Pancreas (tissue), 10 donors: ENCODE measurements at regions not wholly inside any gene's neighbourhood (a gene's known extent, or its start where the extent isn't known, plus 50 kb on each side); places are given as distances from the start of the nearest gene placed in this dataset.

ENCODE experiments used
- ATAC-seq, 4 donors: fragments of 200-7000 bp; cut with Tn5 transposase; one replicate each; pipeline versions ENCODE4 v1.8.0 to v1.9.1; 2020; ENCODE audit warnings: mild to moderate bottlenecking in 4 of 4, moderate library complexity in 4 of 4
- DNase-seq, 6 donors: peaks; one replicate each; pipeline ENCODE4 v3.0.0-alpha.2; 2020
- FAIRE-seq: peaks from 2 replicates; lab custom pipeline; 2012; peaks lifted over from hg19 to GRCh38; lab: Jason Lieb, UNC
- H3K27ac ChIP-seq, 4 donors: fragments of 200-600 bp; sonication (generic); 1 replicate in 3 of 4; 2 replicates in 1 of 4; pipeline versions ENCODE4 v1.5.0 to v1.8.0; 2020
- H3K27me3 ChIP-seq, 4 donors: fragments of 200-600 bp; one replicate each; pipeline ENCODE4 v1.8.0; 2021
- H3K36me3 ChIP-seq, 3 donors: fragments of 200-600 bp; sonication (generic) in 1 of 3; one replicate each; pipeline versions ENCODE4 v1.5.0 to v1.8.0; 2020 to 2021
- H3K4me1 ChIP-seq, 3 donors: fragments of 200-600 bp; one replicate each; pipeline ENCODE4 v1.8.0; 2021
- H3K4me3 ChIP-seq, 4 donors: fragments of 200-600 bp; sonication (generic) in 2 of 4; one replicate each; pipeline versions ENCODE4 v1.5.0 to v1.8.0; 2020 to 2021
- H3K9me3 ChIP-seq, 4 donors: fragments of 200-600 bp; one replicate each; pipeline ENCODE4 v1.8.0; 2021
- WGBS, 2 donors: extraction: QIAGEN DNeasy Blood & Tissue Kit; methylation state at CpG; one replicate each; pipeline ENCODE4 v1.1.7; 2013; 5-methylcytosine and 5-hydroxymethylcytosine counted together
- intact Hi-C, 3 donors: fragments of 100-400 bp; cut with DNase I; formaldehyde crosslinking; loops; one replicate each; pipeline versions ENCODE4 v1.11.1 to v1.14.2; 2022
- TF ChIP-seq, protein P1 (sequence below), 4 donors: fragments of 200-600 bp; sonication (generic) in 3 of 4; IDR thresholded peaks; one replicate each; pipeline versions ENCODE4 v1.5.0 to v1.8.0; 2021; ENCODE audit warnings: antibody characterized with exemption in 4 of 4
- donor health status: healthy with polysubstance abuse.
- donor health status: DM: no; HTN: no; CAD: no; lungs with moderate emphysema.
- donor health status: DM: no; HTN: no; CAD: no.
- donor health status: control.
- donor health status: control.
- donor health status: Bipolar disorder and iron deficiency.
- donor health status: DM: yes; HTN: yes; CAD: no.
- donor health status: DM: no; HTN: no; CAD: no.
- donor health status: DM: no; HTN: no; CAD: no.
- donor health status: DM: yes; HTN: yes; CAD: no.

DNA sequence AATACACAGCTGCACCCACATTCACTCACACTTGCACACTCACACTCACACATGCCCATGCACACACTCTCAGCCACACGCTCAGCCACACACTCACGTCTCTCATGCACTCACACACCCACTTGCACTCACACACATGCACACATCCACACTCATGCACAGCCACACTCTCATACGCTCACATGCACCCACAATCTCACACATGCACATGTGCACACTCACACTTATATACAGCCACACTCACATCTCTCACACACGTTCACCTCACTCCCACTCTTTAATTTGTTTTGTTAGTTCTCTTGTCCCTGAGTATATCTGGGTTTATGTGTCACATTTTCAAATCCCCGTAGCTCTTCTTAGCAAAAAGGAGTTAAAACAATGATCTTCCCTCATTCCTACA is 114.9 kb downstream of the LRATD1 start:
- DNase-seq (no peak), FAIRE-seq (no peak), ATAC-seq (no peak)
- Histone ChIP-seq H3K27me3 (no peaks in the 10 kb centered on the region), H3K27ac (no peak overlapping the region), H3K36me3 (no peaks in the 10 kb centered on the region), H3K4me3 (no peak overlapping the region), H3K9me3 (no peaks in the 10 kb centered on the region), H3K4me1 (no peaks in the 10 kb centered on the region)
- 87 to 94% methylated on average over 5 of the region's 5 CpGs for WGBS, 2 donors
- TF ChIP-seq, protein P1, sequence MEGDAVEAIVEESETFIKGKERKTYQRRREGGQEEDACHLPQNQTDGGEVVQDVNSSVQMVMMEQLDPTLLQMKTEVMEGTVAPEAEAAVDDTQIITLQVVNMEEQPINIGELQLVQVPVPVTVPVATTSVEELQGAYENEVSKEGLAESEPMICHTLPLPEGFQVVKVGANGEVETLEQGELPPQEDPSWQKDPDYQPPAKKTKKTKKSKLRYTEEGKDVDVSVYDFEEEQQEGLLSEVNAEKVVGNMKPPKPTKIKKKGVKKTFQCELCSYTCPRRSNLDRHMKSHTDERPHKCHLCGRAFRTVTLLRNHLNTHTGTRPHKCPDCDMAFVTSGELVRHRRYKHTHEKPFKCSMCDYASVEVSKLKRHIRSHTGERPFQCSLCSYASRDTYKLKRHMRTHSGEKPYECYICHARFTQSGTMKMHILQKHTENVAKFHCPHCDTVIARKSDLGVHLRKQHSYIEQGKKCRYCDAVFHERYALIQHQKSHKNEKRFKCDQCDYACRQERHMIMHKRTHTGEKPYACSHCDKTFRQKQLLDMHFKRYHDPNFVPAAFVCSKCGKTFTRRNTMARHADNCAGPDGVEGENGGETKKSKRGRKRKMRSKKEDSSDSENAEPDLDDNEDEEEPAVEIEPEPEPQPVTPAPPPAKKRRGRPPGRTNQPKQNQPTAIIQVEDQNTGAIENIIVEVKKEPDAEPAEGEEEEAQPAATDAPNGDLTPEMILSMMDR (IDR thresholded peaks at IDR 0.05) = no peak
- intact Hi-C loops = no loop called here

DNA sequence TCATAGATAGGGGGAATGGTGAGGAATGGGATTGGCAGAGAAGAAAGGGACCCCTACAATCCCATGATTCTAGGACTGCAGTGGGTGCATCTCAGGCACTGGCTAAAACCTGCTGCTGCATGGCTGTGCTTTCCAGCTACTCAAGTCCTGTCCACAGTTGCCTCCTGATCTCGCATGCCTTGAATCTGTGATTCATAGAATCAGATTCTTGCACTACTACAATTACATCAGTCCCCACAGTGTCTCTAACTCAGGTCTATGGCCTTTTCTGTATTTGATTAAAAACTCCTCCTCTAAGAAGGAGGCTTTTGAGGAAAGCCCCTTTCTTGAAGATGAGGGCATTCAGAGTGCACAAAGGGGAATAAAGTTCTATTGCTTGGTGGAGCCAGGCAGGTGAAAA is 117.4 kb downstream of the LRATD1 start:
- intact Hi-C loops = no loop called here
- Histone ChIP-seq H3K27me3 (no peaks in the 10 kb centered on the region), H3K27ac (no peak overlapping the region), H3K36me3 (no peaks in the 10 kb centered on the region), H3K4me3 (no peak overlapping the region), H3K9me3 (no peaks in the 10 kb centered on the region), H3K4me1 (no peaks in the 10 kb centered on the region)
- ATAC-seq = no peak
- FAIRE-seq = no peak
- no peak for DNase-seq
- WGBS, 2 donors = 81 to 94% methylated on average over 1 of the region's 1 CpG
- TF ChIP-seq, protein P1 (IDR thresholded peaks at IDR 0.05) = no peak

DNA sequence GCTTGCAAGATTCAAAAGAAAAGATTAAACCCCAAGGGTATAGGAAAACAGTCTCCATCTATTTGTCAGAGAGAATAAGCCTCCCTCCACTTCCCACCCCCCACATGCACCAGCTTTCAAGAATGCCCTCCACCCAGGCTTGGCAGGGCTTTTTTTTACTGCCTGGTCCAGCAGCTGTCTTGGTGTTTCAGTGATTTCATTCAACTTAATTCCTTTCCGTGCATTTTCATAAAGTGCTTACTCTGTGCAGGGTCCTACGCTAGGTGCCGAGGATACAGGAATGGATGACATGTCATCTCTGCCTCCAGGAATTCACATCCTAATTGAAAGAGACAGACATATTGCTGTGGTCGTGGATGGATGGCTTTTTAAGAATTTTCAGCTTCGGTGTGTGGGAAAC is 117.9 kb downstream of the LRATD1 start:
- H3K4me1 ChIP-seq = no peaks in the 10 kb centered on the region
- FAIRE-seq = no peak
- H3K27me3 ChIP-seq = no peaks in the 10 kb centered on the region
- H3K4me3 ChIP-seq = no peak overlapping the region
- no peak overlapping the region for H3K27ac ChIP-seq
- no peak for DNase-seq
- 87% methylated on average over 5 of the region's 5 CpGs for WGBS, 2 donors
- ATAC-seq = no peak
- no peaks in the 10 kb centered on the region for H3K9me3 ChIP-seq
- TF ChIP-seq, protein P1 (IDR thresholded peaks at IDR 0.05) = no peak
- intact Hi-C loops = no loop called here
- no peaks in the 10 kb centered on the region for H3K36me3 ChIP-seq

DNA sequence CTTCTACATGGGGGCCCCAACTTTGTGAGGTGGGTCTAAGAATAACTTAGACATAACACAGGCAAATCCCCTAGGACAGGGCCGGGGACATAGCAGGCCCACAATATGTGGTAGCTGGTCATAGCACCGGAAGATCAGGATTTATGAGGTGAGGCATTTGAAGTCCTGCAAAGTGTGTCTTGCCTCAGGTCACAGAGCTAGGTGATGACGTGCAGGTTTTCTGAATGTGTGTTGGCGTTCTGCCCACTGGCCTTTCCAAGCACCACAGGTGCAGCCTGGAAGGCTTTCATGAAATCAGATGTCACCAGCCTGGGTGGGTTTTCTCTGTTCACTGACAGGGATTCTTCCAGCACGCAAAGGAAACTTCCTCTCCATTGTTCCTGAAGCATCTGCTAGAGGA is 119.1 kb downstream of the LRATD1 start:
- H3K9me3 ChIP-seq = no peaks in the 10 kb centered on the region
- no peak overlapping the region for H3K27ac ChIP-seq
- H3K4me3 ChIP-seq = no peak overlapping the region
- 61 to 62% methylated on average over 5 of the region's 5 CpGs for WGBS, 2 donors
- no peaks in the 10 kb centered on the region for H3K27me3 ChIP-seq
- intact Hi-C loops = no loop called here
- H3K4me1 ChIP-seq = no peaks in the 10 kb centered on the region
- peak in 1 of 4 donors; percentile 35 for ATAC-seq
- no peak for FAIRE-seq
- peak in 3 of 6 donors; percentile 16 to 58 (median 44) for DNase-seq
- TF ChIP-seq, protein P1 (IDR thresholded peaks at IDR 0.05) = no peak
- H3K36me3 ChIP-seq = no peaks in the 10 kb centered on the region

DNA sequence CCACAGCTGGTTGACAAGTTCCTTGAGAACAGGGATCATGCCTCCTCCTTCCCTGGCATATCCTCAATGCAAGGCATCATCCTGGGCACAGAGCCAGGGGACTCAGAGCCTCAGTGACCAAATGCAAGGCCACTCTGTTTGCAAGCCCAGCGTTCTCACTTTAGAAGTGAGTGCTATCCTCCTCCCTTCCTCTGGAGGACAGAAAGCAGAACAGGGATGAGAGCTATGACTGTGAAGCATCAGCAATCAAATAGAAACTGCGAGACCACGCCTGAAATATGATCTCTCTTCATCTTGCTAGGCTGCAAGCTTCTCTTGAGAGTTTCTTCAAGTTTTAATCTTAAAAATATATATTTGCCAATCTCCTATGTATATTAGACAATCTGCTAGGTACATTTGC is 119.8 kb downstream of the LRATD1 start:
- H3K4me3 ChIP-seq = no peak overlapping the region
- ATAC-seq (no peak), FAIRE-seq (no peak), DNase-seq (peak in 1 of 6 donors; percentile 25)
- H3K9me3 ChIP-seq = no peaks in the 10 kb centered on the region
- intact Hi-C loops = no loop called here
- TF ChIP-seq, protein P1 (IDR thresholded peaks at IDR 0.05) = no peak
- H3K36me3 ChIP-seq = no peaks in the 10 kb centered on the region
- H3K27me3 ChIP-seq = no peaks in the 10 kb centered on the region
- WGBS, 2 donors = 80 to 83% methylated on average over 3 of the region's 3 CpGs
- no peaks in the 10 kb centered on the region for H3K4me1 ChIP-seq
- no peak overlapping the region for H3K27ac ChIP-seq
